ENCODE measurements at regions not wholly inside any gene's neighbourhood (a gene's known extent, or its start where the extent isn't known, plus 50 kb on each side); places are given as distances from the start of the nearest gene placed in this dataset.

GRCh38 chr13:50424993-50425392 is 409.7 kb downstream of the KCNRG start:
- TF ChIP-seq, protein P1, sequence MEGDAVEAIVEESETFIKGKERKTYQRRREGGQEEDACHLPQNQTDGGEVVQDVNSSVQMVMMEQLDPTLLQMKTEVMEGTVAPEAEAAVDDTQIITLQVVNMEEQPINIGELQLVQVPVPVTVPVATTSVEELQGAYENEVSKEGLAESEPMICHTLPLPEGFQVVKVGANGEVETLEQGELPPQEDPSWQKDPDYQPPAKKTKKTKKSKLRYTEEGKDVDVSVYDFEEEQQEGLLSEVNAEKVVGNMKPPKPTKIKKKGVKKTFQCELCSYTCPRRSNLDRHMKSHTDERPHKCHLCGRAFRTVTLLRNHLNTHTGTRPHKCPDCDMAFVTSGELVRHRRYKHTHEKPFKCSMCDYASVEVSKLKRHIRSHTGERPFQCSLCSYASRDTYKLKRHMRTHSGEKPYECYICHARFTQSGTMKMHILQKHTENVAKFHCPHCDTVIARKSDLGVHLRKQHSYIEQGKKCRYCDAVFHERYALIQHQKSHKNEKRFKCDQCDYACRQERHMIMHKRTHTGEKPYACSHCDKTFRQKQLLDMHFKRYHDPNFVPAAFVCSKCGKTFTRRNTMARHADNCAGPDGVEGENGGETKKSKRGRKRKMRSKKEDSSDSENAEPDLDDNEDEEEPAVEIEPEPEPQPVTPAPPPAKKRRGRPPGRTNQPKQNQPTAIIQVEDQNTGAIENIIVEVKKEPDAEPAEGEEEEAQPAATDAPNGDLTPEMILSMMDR (IDR thresholded peaks at IDR 0.05): no peak
- TF ChIP-seq POLR2A (IDR thresholded peaks at IDR 0.05): no peak

Measured in body of pancreas (tissue), 4 donors.